ENCODE measurements at regions not wholly inside any gene's neighbourhood (a gene's known extent, or its start where the extent isn't known, plus 50 kb on each side); places are given as distances from the start of the nearest gene placed in this dataset.

GRCh38 chr14:26929361-26929760 lies 331.5 kb upstream of the NOVA1 start:
- Histone ChIP-seq H3K9me3 (ENCODE audit: control insufficient read depth, low read depth, low read length) (no peaks in the 10 kb centered on the region), H3K27me3 (ENCODE audit: control insufficient read depth, extremely low read depth, insufficient read depth, low read length) (no peaks in the 10 kb centered on the region), H3K79me2 (ENCODE audit: control insufficient read depth, insufficient read depth, low read length) (no peaks in the 10 kb centered on the region), H4K20me1 (ENCODE audit: control insufficient read depth, extremely low read depth, insufficient read depth, low read length) (no peaks in the 10 kb centered on the region), H3K4me1 (ENCODE audit: control insufficient read depth, extremely low read depth, insufficient read depth, low read length) (no peaks in the 10 kb centered on the region), H3K4me2 (ENCODE audit: control insufficient read depth, extremely low read depth, insufficient read depth, low read depth, low read length) (no peak overlapping the region), H3K27ac (ENCODE audit: control insufficient read depth, insufficient read depth, low read length) (no peak overlapping the region), H2AFZ (ENCODE audit: control insufficient read depth, low read length) (no peak overlapping the region), H3K9ac (ENCODE audit: control insufficient read depth, extremely low read depth, insufficient read depth, low read length) (no peak overlapping the region), H3K9me1 (ENCODE audit: control insufficient read depth, extremely low read depth, insufficient read depth, low read length) (no peaks in the 10 kb centered on the region), H3K4me3 (ENCODE audit: control insufficient read depth in 2 of 3, extremely low read depth in 1 of 3, insufficient read depth in 2 of 3, low read depth in 1 of 3, low read length in 3 of 3) (no peak overlapping the region), H3K36me3 (ENCODE audit: control insufficient read depth in 2 of 2, extremely low read depth in 1 of 2, insufficient read depth in 2 of 2, low read length in 2 of 2) (no peaks in the 10 kb centered on the region)
- FAIRE-seq = no peak
- dilution Hi-C loops (cut with MboI; ENCODE audit: extremely low pct_ligation_motif_present, low sequenced_read_pairs) = no loop called here
- TF ChIP-seq, protein P1, sequence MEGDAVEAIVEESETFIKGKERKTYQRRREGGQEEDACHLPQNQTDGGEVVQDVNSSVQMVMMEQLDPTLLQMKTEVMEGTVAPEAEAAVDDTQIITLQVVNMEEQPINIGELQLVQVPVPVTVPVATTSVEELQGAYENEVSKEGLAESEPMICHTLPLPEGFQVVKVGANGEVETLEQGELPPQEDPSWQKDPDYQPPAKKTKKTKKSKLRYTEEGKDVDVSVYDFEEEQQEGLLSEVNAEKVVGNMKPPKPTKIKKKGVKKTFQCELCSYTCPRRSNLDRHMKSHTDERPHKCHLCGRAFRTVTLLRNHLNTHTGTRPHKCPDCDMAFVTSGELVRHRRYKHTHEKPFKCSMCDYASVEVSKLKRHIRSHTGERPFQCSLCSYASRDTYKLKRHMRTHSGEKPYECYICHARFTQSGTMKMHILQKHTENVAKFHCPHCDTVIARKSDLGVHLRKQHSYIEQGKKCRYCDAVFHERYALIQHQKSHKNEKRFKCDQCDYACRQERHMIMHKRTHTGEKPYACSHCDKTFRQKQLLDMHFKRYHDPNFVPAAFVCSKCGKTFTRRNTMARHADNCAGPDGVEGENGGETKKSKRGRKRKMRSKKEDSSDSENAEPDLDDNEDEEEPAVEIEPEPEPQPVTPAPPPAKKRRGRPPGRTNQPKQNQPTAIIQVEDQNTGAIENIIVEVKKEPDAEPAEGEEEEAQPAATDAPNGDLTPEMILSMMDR (optimal IDR thresholded peaks at IDR 0.05 in 1 of 3, IDR thresholded peaks at IDR 0.05 in 1 of 3, conservative IDR thresholded peaks at IDR 0.05 in 1 of 3; ENCODE audit: extremely low read depth in 1 of 3, insufficient read depth in 2 of 3, low read length in 3 of 3) = no peak
- TF ChIP-seq EZH2 (IDR thresholded peaks at IDR 0.05; ENCODE audit: low read length) = no peak
- DNase-seq (ENCODE audit: low read depth, low spot score) = no peak

DNA sequence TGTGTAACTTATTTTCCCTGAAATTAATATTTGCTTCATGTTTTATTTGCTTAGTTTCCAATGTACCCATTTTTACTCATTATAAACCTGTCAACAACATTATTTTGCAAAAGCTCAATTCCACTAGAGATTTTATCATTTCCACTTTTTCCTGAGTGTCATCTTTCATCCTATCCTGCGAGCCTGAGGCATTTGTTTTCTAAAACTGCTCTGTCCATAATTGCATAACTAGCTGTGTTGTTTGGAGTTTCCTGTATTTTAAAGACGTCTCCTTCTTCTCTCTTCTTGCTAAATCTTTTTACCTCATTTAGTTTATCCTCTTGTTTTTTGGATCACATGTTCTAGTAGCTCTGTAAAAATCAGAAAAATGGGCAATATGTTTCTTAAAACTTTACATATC lies 332.7 kb upstream of the NOVA1 start:
- Histone ChIP-seq H3K9me3 (ENCODE audit: control insufficient read depth, low read depth, low read length) (no peaks in the 10 kb centered on the region), H3K9ac (ENCODE audit: control insufficient read depth, extremely low read depth, insufficient read depth, low read length) (no peak overlapping the region), H2AFZ (ENCODE audit: control insufficient read depth, low read length) (no peak overlapping the region), H3K27me3 (ENCODE audit: control insufficient read depth, extremely low read depth, insufficient read depth, low read length) (no peaks in the 10 kb centered on the region), H3K4me2 (ENCODE audit: control insufficient read depth, extremely low read depth, insufficient read depth, low read depth, low read length) (no peak overlapping the region), H3K4me3 (ENCODE audit: control insufficient read depth in 2 of 3, extremely low read depth in 1 of 3, insufficient read depth in 2 of 3, low read depth in 1 of 3, low read length in 3 of 3) (no peak overlapping the region), H3K9me1 (ENCODE audit: control insufficient read depth, extremely low read depth, insufficient read depth, low read length) (no peaks in the 10 kb centered on the region), H3K4me1 (ENCODE audit: control insufficient read depth, extremely low read depth, insufficient read depth, low read length) (no peaks in the 10 kb centered on the region), H4K20me1 (ENCODE audit: control insufficient read depth, extremely low read depth, insufficient read depth, low read length) (no peaks in the 10 kb centered on the region), H3K79me2 (ENCODE audit: control insufficient read depth, insufficient read depth, low read length) (no peaks in the 10 kb centered on the region), H3K36me3 (ENCODE audit: control insufficient read depth in 2 of 2, extremely low read depth in 1 of 2, insufficient read depth in 2 of 2, low read length in 2 of 2) (no peaks in the 10 kb centered on the region), H3K27ac (ENCODE audit: control insufficient read depth, insufficient read depth, low read length) (no peak overlapping the region)
- FAIRE-seq = no peak
- DNase-seq (ENCODE audit: low read depth, low spot score) = no peak
- TF ChIP-seq, protein P1 (optimal IDR thresholded peaks at IDR 0.05 in 1 of 3, IDR thresholded peaks at IDR 0.05 in 1 of 3, conservative IDR thresholded peaks at IDR 0.05 in 1 of 3; ENCODE audit: extremely low read depth in 1 of 3, insufficient read depth in 2 of 3, low read length in 3 of 3) = no peak
- no peak for TF ChIP-seq EZH2 (IDR thresholded peaks at IDR 0.05; ENCODE audit: low read length)
- dilution Hi-C loops (cut with MboI; ENCODE audit: extremely low pct_ligation_motif_present, low sequenced_read_pairs) = no loop called here

Data from keratinocyte (primary cell).